Fibroblast of lung (primary cell): ENCODE measurements at regions not wholly inside any gene's neighbourhood (a gene's known extent, or its start where the extent isn't known, plus 50 kb on each side); places are given as distances from the start of the nearest gene placed in this dataset.

Experiments used
- DNase-seq, 2 donors: peaks; one replicate each; pipeline versions ENCODE4 v3.0.0 to v3.0.0-alpha.2; 2010; ENCODE audit warnings: low read depth in 2 of 2
- H2AFZ ChIP-seq: 2 replicates; pipeline ENCODE4 v1.5.1; 2012; ENCODE audit warnings: low read length, control low read depth, inconsistent platforms
- H3K27ac ChIP-seq: 2 replicates; pipeline ENCODE4 v1.5.1; 2011; ENCODE audit warnings: low read length, control low read depth; ENCODE audit not compliant: insufficient read depth
- H3K27me3 ChIP-seq: 2 replicates; pipeline ENCODE4 v1.5.1; 2011; ENCODE audit warnings: mild to moderate bottlenecking, low read length; ENCODE audit not compliant: control insufficient read depth, insufficient read depth
- H3K36me3 ChIP-seq: 2 replicates; pipeline ENCODE4 v1.5.1; 2011; ENCODE audit warnings: low read length; ENCODE audit not compliant: control insufficient read depth, insufficient read depth
- H3K4me1 ChIP-seq: 2 replicates; pipeline ENCODE4 v1.5.1; 2011; ENCODE audit warnings: low read length; ENCODE audit not compliant: control insufficient read depth, insufficient read depth; ENCODE audit errors: extremely low read depth
- H3K4me2 ChIP-seq: 2 replicates; pipeline ENCODE4 v1.5.1; 2011; ENCODE audit warnings: low read length, control low read depth; ENCODE audit not compliant: insufficient read depth; ENCODE audit errors: extremely low read depth
- H3K4me3 ChIP-seq, 4 experiments: fragments of 200-600 bp in 1 of 4; sonication (generic) in 1 of 4; replicated peaks in 1 of 4; 2 replicates each; pipeline ENCODE4 v1.5.1; 2011 to 2016; ENCODE audit warnings: low read length in 4 of 4, low read depth in 3 of 4, mild to moderate bottlenecking in 3 of 4, control low read depth in 2 of 4, inconsistent platforms in 1 of 4, mixed read lengths in 1 of 4; ENCODE audit not compliant: insufficient read depth in 1 of 4; ENCODE audit errors: control extremely low read depth in 1 of 4
- H3K79me2 ChIP-seq: 2 replicates; pipeline ENCODE4 v1.5.1; 2012; ENCODE audit warnings: mild to moderate bottlenecking, low read length, inconsistent platforms; ENCODE audit not compliant: control insufficient read depth, insufficient read depth
- H3K9ac ChIP-seq: 2 replicates; pipeline ENCODE4 v1.5.1; 2011; ENCODE audit warnings: mild to moderate bottlenecking, low read length, control low read depth; ENCODE audit not compliant: insufficient read depth
- H3K9me3 ChIP-seq: 2 replicates; pipeline ENCODE4 v1.5.1; 2012; ENCODE audit warnings: low read depth, low read length; ENCODE audit not compliant: control insufficient read depth, insufficient read depth
- H4K20me1 ChIP-seq: 2 replicates; pipeline ENCODE4 v1.5.1; 2011; ENCODE audit warnings: low read length; ENCODE audit not compliant: control insufficient read depth, insufficient read depth; ENCODE audit errors: extremely low read depth
- EZH2 ChIP-seq: IDR thresholded peaks from 2 replicates; pipeline ENCODE4 v1.5.1; 2012; ENCODE audit warnings: low read length, control low read depth, mild to moderate bottlenecking; ENCODE audit errors: missing control alignments
- TF ChIP-seq, protein P1 (sequence below), 2 donors: IDR thresholded peaks in 1 of 2; conservative IDR thresholded peaks in 1 of 2; 1 replicate in 1 of 2; 2 replicates in 1 of 2; pipeline ENCODE4 v1.5.1; 2011 to 2012; ENCODE audit warnings: low read length in 2 of 2, control low read depth in 1 of 2, inconsistent platforms in 1 of 2, low read depth in 1 of 2, mild to moderate bottlenecking in 1 of 2

DNA sequence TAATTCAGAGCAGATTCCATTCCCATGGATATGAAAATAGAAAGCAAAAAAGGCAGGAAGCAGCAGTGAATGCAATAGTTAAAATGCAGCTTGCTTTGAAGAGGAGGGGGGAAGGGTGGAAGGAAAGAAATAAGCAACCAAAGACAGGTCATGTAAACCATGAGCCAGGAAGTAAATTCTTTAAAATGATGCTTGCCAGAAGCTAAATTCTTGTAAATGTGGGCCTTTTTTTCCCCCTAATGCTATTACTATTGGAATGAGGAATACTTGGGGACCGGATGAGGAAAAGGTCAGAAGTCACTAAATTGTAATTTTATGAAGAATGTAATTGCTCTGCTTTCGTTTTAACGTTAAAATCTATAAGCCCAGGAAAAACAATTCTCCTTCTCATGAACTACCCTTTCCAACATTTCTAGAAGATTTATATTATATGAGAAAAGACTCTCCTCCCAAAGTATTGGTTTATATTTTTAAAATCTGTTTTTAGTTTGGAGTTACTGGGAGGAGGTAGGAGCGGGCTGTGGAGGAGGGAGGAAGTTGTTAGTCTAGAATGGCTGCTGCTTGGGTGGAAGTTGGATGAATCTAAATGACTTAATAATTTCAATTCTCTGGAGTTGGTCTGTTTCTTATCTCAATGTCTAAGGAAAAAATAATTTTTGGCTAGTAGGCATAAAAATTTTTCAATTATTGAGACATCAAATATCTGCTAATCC is 77.6 kb upstream of the PCDH18 start:
- H3K27ac ChIP-seq = peak overlapping the region; percentile 63
- no peaks in the 10 kb centered on the region for H3K27me3 ChIP-seq
- H3K79me2 ChIP-seq = no peaks in the 10 kb centered on the region
- no peaks in the 10 kb centered on the region for H3K9me3 ChIP-seq
- peak overlapping the region in 3 of 4 experiments; percentile 32 to 47 (median 35) for H3K4me3 ChIP-seq
- no peaks in the 10 kb centered on the region for H3K36me3 ChIP-seq
- peak overlapping the region; percentile 72 for H3K4me2 ChIP-seq
- no peaks in the 10 kb centered on the region for H4K20me1 ChIP-seq
- TF ChIP-seq, protein P1, sequence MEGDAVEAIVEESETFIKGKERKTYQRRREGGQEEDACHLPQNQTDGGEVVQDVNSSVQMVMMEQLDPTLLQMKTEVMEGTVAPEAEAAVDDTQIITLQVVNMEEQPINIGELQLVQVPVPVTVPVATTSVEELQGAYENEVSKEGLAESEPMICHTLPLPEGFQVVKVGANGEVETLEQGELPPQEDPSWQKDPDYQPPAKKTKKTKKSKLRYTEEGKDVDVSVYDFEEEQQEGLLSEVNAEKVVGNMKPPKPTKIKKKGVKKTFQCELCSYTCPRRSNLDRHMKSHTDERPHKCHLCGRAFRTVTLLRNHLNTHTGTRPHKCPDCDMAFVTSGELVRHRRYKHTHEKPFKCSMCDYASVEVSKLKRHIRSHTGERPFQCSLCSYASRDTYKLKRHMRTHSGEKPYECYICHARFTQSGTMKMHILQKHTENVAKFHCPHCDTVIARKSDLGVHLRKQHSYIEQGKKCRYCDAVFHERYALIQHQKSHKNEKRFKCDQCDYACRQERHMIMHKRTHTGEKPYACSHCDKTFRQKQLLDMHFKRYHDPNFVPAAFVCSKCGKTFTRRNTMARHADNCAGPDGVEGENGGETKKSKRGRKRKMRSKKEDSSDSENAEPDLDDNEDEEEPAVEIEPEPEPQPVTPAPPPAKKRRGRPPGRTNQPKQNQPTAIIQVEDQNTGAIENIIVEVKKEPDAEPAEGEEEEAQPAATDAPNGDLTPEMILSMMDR (conservative IDR thresholded peaks at IDR 0.05 in 1 of 2, IDR thresholded peaks at IDR 0.05 in 1 of 2; ENCODE audit: low read depth in 1 of 2, low read length in 2 of 2) = no peak
- no peak for TF ChIP-seq EZH2
- no peak overlapping the region for H3K9ac ChIP-seq
- peak overlapping the region; percentile 57 for H2AFZ ChIP-seq
- H3K4me1 ChIP-seq = peaks cover 2% of the 10 kb centered on the region
- DNase-seq = peak; percentile 39 to 70

DNA sequence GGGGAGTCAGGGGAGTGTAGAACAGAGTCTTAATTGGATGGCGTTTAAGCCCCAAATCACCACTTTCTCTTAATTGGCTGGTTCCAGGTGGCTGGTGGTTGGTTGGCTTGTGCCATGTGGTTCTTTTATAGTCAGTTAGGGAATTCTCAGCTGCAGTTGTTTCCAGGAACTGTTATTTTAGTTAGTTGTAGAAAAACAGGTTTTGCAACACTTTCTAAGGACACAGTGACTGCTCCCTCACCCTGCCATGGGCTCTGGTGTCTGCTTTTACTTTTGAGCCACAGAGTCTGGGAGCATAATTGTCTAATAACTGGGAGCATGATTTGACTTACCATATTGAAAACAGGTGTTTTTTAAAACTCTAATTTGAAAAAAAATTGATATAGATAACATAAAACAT is 75.8 kb upstream of the PCDH18 start:
- H3K9ac ChIP-seq = no peak overlapping the region
- no peak overlapping the region for H3K4me2 ChIP-seq
- no peaks in the 10 kb centered on the region for H4K20me1 ChIP-seq
- no peak overlapping the region for H2AFZ ChIP-seq
- no peak for DNase-seq
- no peaks in the 10 kb centered on the region for H3K27me3 ChIP-seq
- no peak overlapping the region for H3K4me3 ChIP-seq
- H3K9me3 ChIP-seq = no peaks in the 10 kb centered on the region
- H3K36me3 ChIP-seq = no peaks in the 10 kb centered on the region
- H3K79me2 ChIP-seq = no peaks in the 10 kb centered on the region
- H3K4me1 ChIP-seq = peaks cover 2% of the 10 kb centered on the region
- TF ChIP-seq, protein P1 (conservative IDR thresholded peaks at IDR 0.05 in 1 of 2, IDR thresholded peaks at IDR 0.05 in 1 of 2; ENCODE audit: low read depth in 1 of 2, low read length in 2 of 2) = no peak
- TF ChIP-seq EZH2 = no peak
- no peak overlapping the region for H3K27ac ChIP-seq

DNA sequence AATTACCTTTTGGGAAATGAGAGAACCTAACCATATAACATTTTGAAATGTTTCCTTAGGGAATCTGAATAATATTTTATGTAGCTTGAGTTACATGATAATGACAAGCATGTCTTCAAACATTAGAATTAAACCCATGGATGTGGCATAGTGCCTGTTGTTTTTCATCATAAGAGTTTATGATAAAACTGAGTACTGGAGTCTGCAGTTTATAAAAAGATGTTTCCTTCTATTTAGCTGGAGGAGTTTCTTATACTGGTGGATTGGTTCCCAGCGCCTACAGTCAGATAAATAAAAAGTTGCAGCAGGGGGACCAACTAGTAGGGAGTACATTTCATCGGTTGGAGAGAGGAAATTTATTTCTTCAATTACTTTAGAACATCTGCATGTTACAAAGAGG is 70.1 kb upstream of the PCDH18 start:
- no peak overlapping the region for H3K4me2 ChIP-seq
- H3K9me3 ChIP-seq = no peaks in the 10 kb centered on the region
- H2AFZ ChIP-seq = no peak overlapping the region
- H3K27me3 ChIP-seq = no peaks in the 10 kb centered on the region
- H3K36me3 ChIP-seq = no peaks in the 10 kb centered on the region
- TF ChIP-seq EZH2 = no peak
- TF ChIP-seq, protein P1 (conservative IDR thresholded peaks at IDR 0.05 in 1 of 2, IDR thresholded peaks at IDR 0.05 in 1 of 2; ENCODE audit: low read depth in 1 of 2, low read length in 2 of 2) = no peak
- H3K9ac ChIP-seq = no peak overlapping the region
- H3K27ac ChIP-seq = no peak overlapping the region
- DNase-seq = no peak
- H3K4me3 ChIP-seq = no peak overlapping the region
- H3K79me2 ChIP-seq = no peaks in the 10 kb centered on the region
- no peaks in the 10 kb centered on the region for H4K20me1 ChIP-seq
- H3K4me1 ChIP-seq = no peaks in the 10 kb centered on the region
